GM12878 (cell line): ENCODE measurements at regions not wholly inside any gene's neighbourhood (a gene's known extent, or its start where the extent isn't known, plus 50 kb on each side); places are given as distances from the start of the nearest gene placed in this dataset.

Experiments used
- ATAC-seq: fragments of 200-7000 bp; cut with Tn5 transposase; 3 replicates; pipeline ENCODE4 v1.9.1; 2020; ENCODE audit warnings: mild to moderate bottlenecking, moderate library complexity
- BruUV-seq: library from RNA; stranded (reverse); fragments of 400-500 nt; replicated peaks from 2 replicates; lab custom pipeline; 2021; lab: Mats Ljungman, UMichigan
- CTCF ChIA-PET: fragments of 300-600 bp; sonication (Branson Sonifier 250); formaldehyde crosslinking; extraction: SDS; loops from one replicate; lab custom pipeline; 2021; ENCODE audit warnings: inconsistent platforms; lab: Yijun Ruan, JAX
- POLR2A ChIA-PET: fragments of 350-600 bp; formaldehyde crosslinking; extraction: SDS; loops from one replicate; lab custom pipeline; 2021; ENCODE audit warnings: inconsistent platforms; lab: Charles Lee
- RAD21 ChIA-PET: fragments of 300-600 bp; sonication (Branson Sonifier 250); formaldehyde crosslinking; loops from one replicate; lab custom pipeline; 2023; ENCODE audit warnings: antibody characterized with exemption; ENCODE audit not compliant: unreplicated experiment; lab: Charles Lee
- SMC1A ChIA-PET: fragments of 300-600 bp; sonication (Branson Sonifier 250); formaldehyde crosslinking; loops from one replicate; lab custom pipeline; 2023; ENCODE audit not compliant: unreplicated experiment, uncharacterized antibody; lab: Charles Lee
- DNase-seq: peaks from one replicate; pipeline ENCODE4 v3.0.0-alpha.2; 2011; ENCODE audit warnings: low read depth, low spot score
- FAIRE-seq: peaks from 3 replicates; lab custom pipeline; 2011; peaks lifted over from hg19 to GRCh38; lab: Jason Lieb, UNC
- H2AFZ ChIP-seq: 2 replicates; pipeline ENCODE4 v1.6.0; 2011; ENCODE audit warnings: low read depth, low read length, control low read depth; ENCODE audit not compliant: control insufficient read depth
- H3K27ac ChIP-seq: 2 replicates; pipeline ENCODE4 v1.5.1; 2011; ENCODE audit warnings: control low read depth; ENCODE audit not compliant: control insufficient read depth, insufficient read depth
- H3K27me3 ChIP-seq, 2 experiments: replicated peaks in 1 of 2; 2 replicates each; pipeline versions ENCODE4 v1.6.0 to v1.6.1; 2011; ENCODE audit warnings: low read length in 1 of 2; ENCODE audit not compliant: control insufficient read depth in 2 of 2, insufficient read depth in 2 of 2
- H3K36me3 ChIP-seq, 2 experiments: 2 replicates each; pipeline ENCODE4 v1.5.1; 2011; ENCODE audit warnings: low read length in 1 of 2; ENCODE audit not compliant: control insufficient read depth in 2 of 2, insufficient read depth in 2 of 2
- H3K4me1 ChIP-seq: 2 replicates; pipeline ENCODE4 v1.6.1; 2011; ENCODE audit warnings: mild to moderate bottlenecking, low read length, moderate library complexity, mixed read lengths; ENCODE audit not compliant: control insufficient read depth, insufficient read depth
- H3K4me2 ChIP-seq: 2 replicates; pipeline ENCODE4 v1.6.0; 2011; ENCODE audit warnings: control low read depth; ENCODE audit not compliant: control insufficient read depth, insufficient read depth
- H3K4me3 ChIP-seq: fragments of 200-600 bp; sonication (generic); 2 replicates; pipeline ENCODE4 v1.5.1; 2016
- H3K79me2 ChIP-seq: 2 replicates; pipeline ENCODE4 v1.6.0; 2011; ENCODE audit warnings: low read length; ENCODE audit not compliant: control insufficient read depth, insufficient read depth
- H3K9ac ChIP-seq: 2 replicates; pipeline ENCODE4 v1.8.0; 2011; ENCODE audit warnings: low read length, control low read depth, mixed read lengths; ENCODE audit not compliant: control insufficient read depth, insufficient read depth
- H3K9me3 ChIP-seq: replicated peaks from 3 replicates; pipeline ENCODE4 v1.5.1; 2011; ENCODE audit warnings: mild to moderate bottlenecking, low read length; ENCODE audit not compliant: control insufficient read depth, insufficient read depth
- H4K20me1 ChIP-seq: 2 replicates; pipeline ENCODE4 v1.6.0; 2011; ENCODE audit not compliant: control insufficient read depth, insufficient read depth
- CREM ChIP-seq: IDR thresholded peaks from 2 replicates; pipeline ENCODE4 v1.6.1; 2014; ENCODE audit warnings: antibody characterized with exemption, low read depth
- DPF2 ChIP-seq: fragments of 450-650 bp; IDR thresholded peaks from 2 replicates; pipeline ENCODE4 v1.6.1; 2017; ENCODE audit warnings: mild to moderate bottlenecking
- E2F4 ChIP-seq: IDR thresholded peaks from 2 replicates; pipeline ENCODE4 v1.6.1; 2012; ENCODE audit warnings: low read depth, low read length, improper control_type of control experiment
- EP300 ChIP-seq, 2 experiments: fragments of 150-350 bp in 1 of 2; IDR thresholded peaks; 2 replicates each; pipeline ENCODE4 v1.6.1; 2011 to 2012; ENCODE audit warnings: low read depth in 2 of 2, low read length in 2 of 2, borderline replicate concordance in 1 of 2, improper control_type of control experiment in 1 of 2, inconsistent platforms in 1 of 2; ENCODE audit not compliant: control insufficient read depth in 1 of 2
- GATAD2B ChIP-seq: fragments of 450-650 bp; conservative IDR thresholded peaks from 2 replicates; pipeline ENCODE4 v1.6.1; 2017; ENCODE audit warnings: low read depth, mild to moderate bottlenecking, moderate library complexity
- NR2C1 ChIP-seq: fragments of 450-650 bp; IDR thresholded peaks from 2 replicates; pipeline ENCODE4 v1.6.1; 2017; ENCODE audit warnings: antibody characterized with exemption, mild to moderate bottlenecking, moderate library complexity
- PAX8 ChIP-seq: fragments of 450-650 bp; IDR thresholded peaks from 2 replicates; pipeline ENCODE4 v1.6.1; 2017; ENCODE audit warnings: mild to moderate bottlenecking, moderate library complexity
- POLR2AphosphoS5 ChIP-seq: IDR thresholded peaks from 2 replicates; pipeline ENCODE4 v1.6.1; 2011; ENCODE audit warnings: mild to moderate bottlenecking, low read length, inconsistent platforms
- PRDM15 ChIP-seq: fragments of 450-650 bp; formaldehyde crosslinking; IDR thresholded peaks from 2 replicates; pipeline ENCODE4 v1.4.0; 2020; ENCODE audit warnings: mild to moderate bottlenecking, moderate library complexity
- SMAD1 ChIP-seq: fragments of 450-650 bp; IDR thresholded peaks from 2 replicates; pipeline ENCODE4 v1.6.1; 2018; ENCODE audit warnings: mild to moderate bottlenecking, low read depth; ENCODE audit not compliant: partially characterized antibody
- SUZ12 ChIP-seq: fragments of 200-600 bp; sonication (generic); IDR thresholded peaks from one replicate; pipeline ENCODE4 v1.6.1; 2018; ENCODE audit warnings: antibody characterized with exemption, mild to moderate bottlenecking; ENCODE audit not compliant: unreplicated experiment
- ZNF24 ChIP-seq: fragments of 450-650 bp; IDR thresholded peaks from 2 replicates; pipeline ENCODE4 v1.6.1; 2017; ENCODE audit warnings: antibody characterized with exemption, mild to moderate bottlenecking
- WGBS: methylation state at CpG from one replicate; pipeline ENCODE4 v1.1.6; 2016; ENCODE audit warnings: low lambda C conversion rate; ENCODE audit not compliant: insufficient replicate concordance, insufficient coverage; ENCODE audit errors: missing lambda C conversion rate; 5-methylcytosine and 5-hydroxymethylcytosine counted together
- in situ Hi-C: fragments of 300-500 bp; cut with MboI; formaldehyde crosslinking; loops from 9 replicates; pipeline ENCODE4 v1.14.3; 2018; ENCODE audit warnings: mixed read lengths
- intact Hi-C: fragments of 100-400 bp; cut with micrococcal nuclease; formaldehyde crosslinking; loops from one replicate; pipeline ENCODE4 v1.14.2; 2022; ENCODE audit not compliant: unreplicated experiment
- TF ChIP-seq, protein P1 (sequence below): fragments of 450-650 bp; IDR thresholded peaks from 2 replicates; pipeline ENCODE4 v1.6.1; 2016; ENCODE audit warnings: mild to moderate bottlenecking

GRCh38 chr2:12543076-12543977 is 173.4 kb upstream of the TRIB2 start:
- ChIA-PET POLR2A (interaction anchor here (0.6 kb wide), 1 partner anchor 1217 kb away, joined by 3 read pairs; no protein-coding TSS in a partner anchor), CTCF (interaction anchor here (0.7 to 1.2 kb wide), 4 partner anchors 8 to 172 kb away, joined by 3 to 4 read pairs (median 3); no protein-coding TSS in a partner anchor), RAD21 (no interaction called here), SMC1A (interaction anchor here (1.4 to 1.6 kb wide), 2 partner anchors 11 to 34 kb away, joined by 3 to 5 read pairs; no protein-coding TSS in a partner anchor)
- H3K4me3 ChIP-seq, result no peak overlapping the region
- H3K27me3 ChIP-seq, result no peaks in the 10 kb centered on the region
- no peaks in the 10 kb centered on the region; the same call in 2 of the 3 replicates for H3K9me3 ChIP-seq
- DNase-seq (no peak), FAIRE-seq (no peak), ATAC-seq (no peak; the same call in 2 of the 3 replicates)
- no peak overlapping the region for H3K27ac ChIP-seq
- intact Hi-C loops (loop anchor here (5.0 kb wide), 1 partner anchor 174 kb away; the partner anchor contains the start of gene TRIB2), in situ Hi-C loops (no loop called here)
- no TSS peak for BruUV-seq
- H3K36me3 ChIP-seq, result no peaks in the 10 kb centered on the region
- no peak overlapping the region for H3K4me2 ChIP-seq
- 48% methylated on average over 11 of the region's 11 CpGs for WGBS
- no peaks in the 10 kb centered on the region for H3K79me2 ChIP-seq
- no peaks in the 10 kb centered on the region for H4K20me1 ChIP-seq
- no peak overlapping the region for H3K9ac ChIP-seq
- H2AFZ ChIP-seq, result no peak overlapping the region
- peaks cover 5% of the 10 kb centered on the region; the same call in 1 of the 2 replicates for H3K4me1 ChIP-seq
- TF ChIP-seq ZNF24 (no peak), CREM (no peak), E2F4 (no peak), POLR2AphosphoS5 (no peak), PAX8 (no peak), PRDM15 (CRISPR knock-in tag) (no peak), EP300 (IDR thresholded peaks at IDR 0.05; ENCODE audit: borderline replicate concordance in 1 of 2, control insufficient read depth in 1 of 2, low read depth in 2 of 2, low read length in 2 of 2) (no peak), DPF2 (no peak), NR2C1 (no peak), SUZ12 (no peak), SMAD1 (no peak), GATAD2B (no peak)
- TF ChIP-seq, protein P1, sequence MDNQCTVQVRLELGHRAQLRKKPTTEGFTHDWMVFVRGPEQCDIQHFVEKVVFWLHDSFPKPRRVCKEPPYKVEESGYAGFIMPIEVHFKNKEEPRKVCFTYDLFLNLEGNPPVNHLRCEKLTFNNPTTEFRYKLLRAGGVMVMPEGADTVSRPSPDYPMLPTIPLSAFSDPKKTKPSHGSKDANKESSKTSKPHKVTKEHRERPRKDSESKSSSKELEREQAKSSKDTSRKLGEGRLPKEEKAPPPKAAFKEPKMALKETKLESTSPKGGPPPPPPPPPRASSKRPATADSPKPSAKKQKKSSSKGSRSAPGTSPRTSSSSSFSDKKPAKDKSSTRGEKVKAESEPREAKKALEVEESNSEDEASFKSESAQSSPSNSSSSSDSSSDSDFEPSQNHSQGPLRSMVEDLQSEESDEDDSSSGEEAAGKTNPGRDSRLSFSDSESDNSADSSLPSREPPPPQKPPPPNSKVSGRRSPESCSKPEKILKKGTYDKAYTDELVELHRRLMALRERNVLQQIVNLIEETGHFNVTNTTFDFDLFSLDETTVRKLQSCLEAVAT, result no peak
